ENCODE measurements at regions not wholly inside any gene's neighbourhood (a gene's known extent, or its start where the extent isn't known, plus 50 kb on each side); places are given as distances from the start of the nearest gene placed in this dataset.

- DNase-seq = peak; percentile 9
These were observed 164.8 kb downstream of the HAPSTR1 start for GRCh38 chr16:9256196-9256595.

- no peak for DNase-seq
These were observed 166.4 kb downstream of the HAPSTR1 start for GRCh38 chr16:9257843-9258242.

GRCh38 chr16:9258423-9259051, 167.1 kb downstream of the HAPSTR1 start:
- DNase-seq = no peak

- no peak for DNase-seq
These were observed 168.6 kb downstream of the HAPSTR1 start for GRCh38 chr16:9259914-9260608.

GRCh38 chr16:9260666-9261065, 169.2 kb downstream of the HAPSTR1 start:
- no peak for DNase-seq

GRCh38 chr16:9261376-9261775, 169.9 kb downstream of the HAPSTR1 start:
- DNase-seq = no peak

GRCh38 chr16:9262941-9263715, 171.7 kb downstream of the HAPSTR1 start:
- DNase-seq = no peak

- no peak for DNase-seq
These were observed 172.6 kb downstream of the HAPSTR1 start for GRCh38 chr16:9264067-9264466.

GRCh38 chr16:9268446-9268845, 177.0 kb downstream of the HAPSTR1 start:
- no peak for DNase-seq

- DNase-seq = no peak
These were observed 179.0 kb downstream of the HAPSTR1 start for GRCh38 chr16:9270424-9270823.

- DNase-seq = no peak
These were observed 179.5 kb downstream of the HAPSTR1 start for GRCh38 chr16:9270941-9271340.

- DNase-seq = no peak
These were observed 180.4 kb downstream of the HAPSTR1 start for GRCh38 chr16:9271841-9272240.

- no peak for DNase-seq
These were observed 183.9 kb downstream of the HAPSTR1 start for GRCh38 chr16:9275377-9275776.

GRCh38 chr16:9275816-9276354, 184.4 kb downstream of the HAPSTR1 start:
- no peak for DNase-seq

GRCh38 chr16:9279291-9280068, 188.0 kb downstream of the HAPSTR1 start:
- no peak for DNase-seq

- DNase-seq = no peak
These were observed 188.6 kb downstream of the HAPSTR1 start for GRCh38 chr16:9280069-9280466.

GRCh38 chr16:9286930-9287329, 195.5 kb downstream of the HAPSTR1 start:
- no peak for DNase-seq

- no peak for DNase-seq
These were observed 204.8 kb downstream of the HAPSTR1 start for GRCh38 chr16:9296271-9296590.

GRCh38 chr16:9297437-9298113, 206.1 kb downstream of the HAPSTR1 start:
- no peak for DNase-seq

- DNase-seq = no peak
These were observed 208.8 kb downstream of the HAPSTR1 start for GRCh38 chr16:9300252-9300651.

GRCh38 chr16:9302072-9302471, 210.6 kb downstream of the HAPSTR1 start:
- no peak for DNase-seq

- no peak for DNase-seq
These were observed 215.3 kb downstream of the HAPSTR1 start for GRCh38 chr16:9306753-9307152.

All from HCEC 1CT (cell line).